ENCODE measurements at regions not wholly inside any gene's neighbourhood (a gene's known extent, or its start where the extent isn't known, plus 50 kb on each side); places are given as distances from the start of the nearest gene placed in this dataset.

- no peak for TF ChIP-seq CTCF (IDR thresholded peaks at IDR 0.05)
- no peak for TF ChIP-seq POLR2A (IDR thresholded peaks at IDR 0.05)
Observed at GRCh38 chr13:103795892-103796478, 729.8 kb upstream of the SLC10A2 start.

Measured in thyroid gland (tissue), 4 donors.